GM12878 (cell line): ENCODE measurements at regions not wholly inside any gene's neighbourhood (a gene's known extent, or its start where the extent isn't known, plus 50 kb on each side); places are given as distances from the start of the nearest gene placed in this dataset.

Experiments used
- ATF7 ChIP-seq: fragments of 450-650 bp; IDR thresholded peaks from 2 replicates; pipeline ENCODE4 v1.6.1; 2016; ENCODE audit warnings: low read depth, mild to moderate bottlenecking
- BMI1 ChIP-seq: fragments of 450-650 bp; IDR thresholded peaks from 2 replicates; pipeline ENCODE4 v1.6.1; 2016; ENCODE audit warnings: mild to moderate bottlenecking, moderate library complexity, borderline replicate concordance
- CEBPB ChIP-seq, 2 experiments: fragments of 150-350 bp in 1 of 2; IDR thresholded peaks; 2 replicates each; pipeline ENCODE4 v1.6.1; 2012 to 2014; ENCODE audit warnings: low read depth in 2 of 2, low read length in 2 of 2, borderline replicate concordance in 1 of 2, inconsistent platforms in 1 of 2
- GATAD2B ChIP-seq: fragments of 450-650 bp; conservative IDR thresholded peaks from 2 replicates; pipeline ENCODE4 v1.6.1; 2017; ENCODE audit warnings: low read depth, mild to moderate bottlenecking, moderate library complexity
- HDAC2 ChIP-seq: fragments of 200-600 bp; sonication (generic); IDR thresholded peaks from 2 replicates; pipeline ENCODE4 v1.6.1; 2017
- JUND ChIP-seq: IDR thresholded peaks from 2 replicates; pipeline ENCODE4 v1.6.1; 2012; ENCODE audit warnings: low read depth, mild to moderate bottlenecking, low read length, improper control_type of control experiment, moderate library complexity
- POLR2A ChIP-seq: IDR thresholded peaks from 2 replicates; pipeline ENCODE4 v1.6.1; 2011; ENCODE audit warnings: low read depth, mild to moderate bottlenecking, low read length
- RUNX3 ChIP-seq: IDR thresholded peaks from 2 replicates; pipeline ENCODE4 v1.6.1; 2012; ENCODE audit warnings: low read length, inconsistent platforms
- SP1 ChIP-seq: IDR thresholded peaks from one replicate; pipeline ENCODE4 v1.6.1; 2011; ENCODE audit warnings: low read depth, low read length
- TCF12 ChIP-seq: IDR thresholded peaks from 2 replicates; pipeline ENCODE4 v1.6.1; 2011; ENCODE audit warnings: low read depth, mild to moderate bottlenecking, low read length
- ZNF384 ChIP-seq: IDR thresholded peaks from 2 replicates; pipeline ENCODE4 v1.6.1; 2012; ENCODE audit warnings: low read depth, mild to moderate bottlenecking, low read length, improper control_type of control experiment, borderline replicate concordance
- TF ChIP-seq, protein P1 (sequence below): IDR thresholded peaks from 2 replicates; pipeline ENCODE4 v1.6.1; 2012; ENCODE audit warnings: low read depth, low read length, improper control_type of control experiment

DNA sequence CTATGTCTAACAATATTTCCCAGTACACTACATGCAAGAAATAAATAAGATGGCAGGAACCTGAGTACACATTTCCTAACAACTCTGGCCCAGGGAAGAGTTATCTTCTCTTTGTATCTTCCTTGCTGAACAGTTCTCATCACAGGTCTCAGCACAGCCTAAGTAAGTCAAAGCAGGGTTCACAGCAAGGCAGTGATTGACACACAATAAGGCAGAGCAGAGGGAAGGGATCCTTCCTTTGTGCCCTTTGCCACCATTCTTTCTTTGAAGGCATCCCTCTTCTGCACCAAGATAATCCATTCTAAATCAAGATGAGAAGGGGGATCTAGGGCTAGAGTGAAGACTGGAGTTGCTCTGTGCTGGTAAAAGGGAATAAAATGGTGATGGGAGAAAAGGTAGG, 73.4 kb upstream of the TRPC4 start:
- TF ChIP-seq CEBPB (IDR thresholded peaks at IDR 0.05; ENCODE audit: borderline replicate concordance in 1 of 2, low read depth in 2 of 2, low read length in 2 of 2) (no peak), HDAC2 (no peak), BMI1 (no peak), POLR2A (no peak), ATF7 (no peak), GATAD2B (no peak), JUND (no peak), RUNX3 (no peak), SP1 (no peak), ZNF384 (no peak), TCF12 (no peak)
- TF ChIP-seq, protein P1, sequence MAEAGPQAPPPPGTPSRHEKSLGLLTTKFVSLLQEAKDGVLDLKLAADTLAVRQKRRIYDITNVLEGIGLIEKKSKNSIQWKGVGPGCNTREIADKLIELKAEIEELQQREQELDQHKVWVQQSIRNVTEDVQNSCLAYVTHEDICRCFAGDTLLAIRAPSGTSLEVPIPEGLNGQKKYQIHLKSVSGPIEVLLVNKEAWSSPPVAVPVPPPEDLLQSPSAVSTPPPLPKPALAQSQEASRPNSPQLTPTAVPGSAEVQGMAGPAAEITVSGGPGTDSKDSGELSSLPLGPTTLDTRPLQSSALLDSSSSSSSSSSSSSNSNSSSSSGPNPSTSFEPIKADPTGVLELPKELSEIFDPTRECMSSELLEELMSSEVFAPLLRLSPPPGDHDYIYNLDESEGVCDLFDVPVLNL: no peak
